B cell (primary cell): ENCODE measurements at regions not wholly inside any gene's neighbourhood (a gene's known extent, or its start where the extent isn't known, plus 50 kb on each side); places are given as distances from the start of the nearest gene placed in this dataset.

ENCODE experiments used
- ATAC-seq: fragments of 200-7000 bp; cut with Tn5 transposase; one replicate; pipeline ENCODE4 v1.10.0; 2021; ENCODE audit warnings: low read depth, mild to moderate bottlenecking, moderate number of reproducible peaks, moderate library complexity
- CTCF ChIA-PET: fragments of 350-600 bp; sonication (Branson Sonifier 250); formaldehyde crosslinking; loops from one replicate; lab custom pipeline; 2021; ENCODE audit warnings: antibody characterized with exemption, inconsistent platforms; lab: Charles Lee
- POLR2A ChIA-PET: fragments of 350-600 bp; sonication (Branson Sonifier 250); formaldehyde crosslinking; loops from one replicate; lab custom pipeline; 2021; ENCODE audit warnings: antibody characterized with exemption; lab: Charles Lee
- DNase-seq: peaks from one replicate; pipeline ENCODE4 v3.0.0; 2013
- H2AFZ ChIP-seq: 2 replicates; pipeline ENCODE4 v1.6.1; 2012; ENCODE audit warnings: mild to moderate bottlenecking, low read depth, low read length; ENCODE audit not compliant: insufficient read depth, poor library complexity, severe bottlenecking
- H3K27ac ChIP-seq, 2 donors: 1 replicate in 1 of 2; 2 replicates in 1 of 2; pipeline ENCODE4 v1.5.1; 2012 to 2013; ENCODE audit warnings: low read length in 2 of 2, mild to moderate bottlenecking in 2 of 2, moderate library complexity in 1 of 2
- H3K27me3 ChIP-seq, 4 experiments: fragments of 200-600 bp in 1 of 4; sonication (generic) in 1 of 4; replicated peaks in 1 of 4; 1 replicate in 2 of 4; 2 replicates in 2 of 4; pipeline versions ENCODE4 v1.6.1 to v1.7.0; 2013 to 2016; ENCODE audit warnings: low read length in 3 of 4, mild to moderate bottlenecking in 2 of 4, mixed read lengths in 1 of 4, moderate library complexity in 1 of 4; ENCODE audit not compliant: insufficient read depth in 4 of 4, control insufficient read depth in 3 of 4; ENCODE audit errors: control extremely low read depth in 1 of 4
- H3K36me3 ChIP-seq, 2 experiments: replicated peaks in 1 of 2; 1 replicate in 1 of 2; 2 replicates in 1 of 2; pipeline versions ENCODE4 v1.6.1 to v1.7.1; 2013; ENCODE audit warnings: low read length in 1 of 2; ENCODE audit not compliant: insufficient read depth in 2 of 2, control insufficient read depth in 1 of 2; ENCODE audit errors: control extremely low read depth in 1 of 2, extremely low read depth in 1 of 2
- H3K4me1 ChIP-seq, 2 donors: fragments of 200-600 bp in 1 of 2; sonication (generic) in 1 of 2; 1 replicate in 1 of 2; 2 replicates in 1 of 2; pipeline versions ENCODE4 v1.5.1 to v1.6.1; 2013 to 2017; ENCODE audit warnings: low read length in 2 of 2; ENCODE audit not compliant: control insufficient read depth in 2 of 2, insufficient read depth in 2 of 2
- H3K4me2 ChIP-seq: replicated peaks from 2 replicates; pipeline ENCODE3; 2012; ENCODE audit warnings: mild to moderate bottlenecking, low read depth, low read length; ENCODE audit not compliant: poor library complexity, severe bottlenecking
- H3K4me3 ChIP-seq, 5 experiments: fragments of 200-600 bp in 1 of 5; sonication (generic) in 1 of 5; 1 replicate in 3 of 5; 2 replicates in 2 of 5; pipeline versions ENCODE4 v1.5.1 to v1.7.0; 2011 to 2016; ENCODE audit warnings: low read length in 4 of 5, mild to moderate bottlenecking in 4 of 5, low read depth in 2 of 5, control low read depth in 1 of 5, moderate library complexity in 1 of 5; ENCODE audit not compliant: insufficient read depth in 1 of 5; ENCODE audit errors: control extremely low read depth in 1 of 5, extremely low read depth in 1 of 5
- H3K79me2 ChIP-seq: fragments of 200-600 bp; sonication (generic); one replicate; pipeline ENCODE4 v1.6.0; 2016; ENCODE audit warnings: low read length; ENCODE audit not compliant: control insufficient read depth, insufficient read depth
- H3K9ac ChIP-seq: fragments of 200-600 bp; sonication (generic); 2 replicates; pipeline ENCODE4 v1.6.1; 2017; ENCODE audit warnings: mild to moderate bottlenecking, low read length, moderate library complexity
- H3K9me3 ChIP-seq, 3 donors: one replicate each; pipeline versions ENCODE4 v1.6.1 to v1.7.1; 2013; ENCODE audit warnings: low read length in 2 of 3; ENCODE audit not compliant: control insufficient read depth in 2 of 3, insufficient read depth in 1 of 3; ENCODE audit errors: control extremely low read depth in 1 of 3
- H4K20me1 ChIP-seq: 2 replicates; pipeline ENCODE4 v1.6.0; 2012; ENCODE audit warnings: mild to moderate bottlenecking, low read length; ENCODE audit not compliant: insufficient read depth, control insufficient read depth, poor library complexity, severe bottlenecking
- H3K27ac Mint-ChIP-seq: one replicate; pipeline ENCODE4 v1.8.0; 2021; ENCODE audit warnings: mixed read lengths
- H3K27me3 Mint-ChIP-seq: one replicate; pipeline ENCODE4 v1.8.0; 2021; ENCODE audit warnings: mixed read lengths
- H3K4me1 Mint-ChIP-seq: one replicate; pipeline ENCODE4 v1.8.0; 2021; ENCODE audit warnings: mixed read lengths
- H3K4me3 Mint-ChIP-seq: one replicate; pipeline ENCODE4 v1.8.0; 2021; ENCODE audit warnings: mixed read lengths
- H3K9me3 Mint-ChIP-seq: one replicate; pipeline ENCODE4 v1.8.0; 2022; ENCODE audit warnings: mixed read lengths; ENCODE audit not compliant: insufficient read depth
- EZH2 ChIP-seq: IDR thresholded peaks from 2 replicates; pipeline ENCODE4 v1.6.1; 2012; ENCODE audit warnings: borderline replicate concordance, low read depth, mild to moderate bottlenecking, moderate library complexity, low read length; ENCODE audit not compliant: insufficient read depth, poor library complexity, severe bottlenecking
- WGBS: methylation state at CpG from one replicate; pipeline ENCODE4 v1.1.5; 2013; ENCODE audit warnings: missing lambda C conversion rate; ENCODE audit not compliant: insufficient coverage; 5-methylcytosine and 5-hydroxymethylcytosine counted together
- intact Hi-C: fragments of 100-400 bp; cut with micrococcal nuclease; formaldehyde crosslinking; loops from one replicate; pipeline ENCODE4 v1.10.0; 2022
- TF ChIP-seq, protein P1 (sequence below): fragments of 200-600 bp; IDR thresholded peaks from one replicate; pipeline ENCODE4 v1.8.0; 2022; ENCODE audit warnings: antibody characterized with exemption, mild to moderate bottlenecking

DNA sequence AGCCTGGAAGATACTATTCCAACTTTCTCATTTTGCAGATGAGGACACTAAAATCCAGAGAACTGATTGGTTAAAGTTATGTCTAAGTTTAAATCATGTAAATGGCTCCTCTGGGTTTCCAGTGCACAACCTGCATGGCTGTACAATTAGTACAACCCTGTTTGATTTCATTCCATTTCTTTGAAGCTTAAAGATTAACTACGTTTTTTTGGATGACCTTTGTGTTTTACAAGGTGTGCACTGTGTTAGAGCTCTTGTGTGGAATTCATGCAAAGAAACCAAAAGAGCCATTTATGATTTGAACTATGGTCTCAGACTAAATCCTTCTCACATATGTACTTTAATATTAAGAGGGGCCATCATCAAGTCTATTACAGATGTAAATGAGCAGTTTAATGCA lies 149.5 kb downstream of the TMEM168 start:
- Mint-ChIP-seq H3K9me3 (no peaks in the 10 kb centered on the region), H3K4me3 (no peak overlapping the region), H3K27me3 (peaks cover 4% of the 10 kb centered on the region), H3K4me1 (no peaks in the 10 kb centered on the region), H3K27ac (no peak overlapping the region)
- Histone ChIP-seq H3K9ac (no peak overlapping the region), H3K27ac (no peak overlapping the region), H3K79me2 (no peaks in the 10 kb centered on the region), H3K36me3 (no peaks in the 10 kb centered on the region), H3K4me2 (no peak overlapping the region), H3K27me3 (no peaks in the 10 kb centered on the region), H3K4me3 (no peak overlapping the region), H3K4me1 (no peaks in the 10 kb centered on the region), H4K20me1 (no peaks in the 10 kb centered on the region), H2AFZ (no peak overlapping the region), H3K9me3 (no peaks in the 10 kb centered on the region)
- WGBS, result no CpG with 5 or more reads among the region's 1 CpG
- ATAC-seq (no peak), DNase-seq (no peak)
- ChIA-PET POLR2A (no interaction called here), CTCF (no interaction called here)
- no peak for TF ChIP-seq EZH2
- TF ChIP-seq, protein P1, sequence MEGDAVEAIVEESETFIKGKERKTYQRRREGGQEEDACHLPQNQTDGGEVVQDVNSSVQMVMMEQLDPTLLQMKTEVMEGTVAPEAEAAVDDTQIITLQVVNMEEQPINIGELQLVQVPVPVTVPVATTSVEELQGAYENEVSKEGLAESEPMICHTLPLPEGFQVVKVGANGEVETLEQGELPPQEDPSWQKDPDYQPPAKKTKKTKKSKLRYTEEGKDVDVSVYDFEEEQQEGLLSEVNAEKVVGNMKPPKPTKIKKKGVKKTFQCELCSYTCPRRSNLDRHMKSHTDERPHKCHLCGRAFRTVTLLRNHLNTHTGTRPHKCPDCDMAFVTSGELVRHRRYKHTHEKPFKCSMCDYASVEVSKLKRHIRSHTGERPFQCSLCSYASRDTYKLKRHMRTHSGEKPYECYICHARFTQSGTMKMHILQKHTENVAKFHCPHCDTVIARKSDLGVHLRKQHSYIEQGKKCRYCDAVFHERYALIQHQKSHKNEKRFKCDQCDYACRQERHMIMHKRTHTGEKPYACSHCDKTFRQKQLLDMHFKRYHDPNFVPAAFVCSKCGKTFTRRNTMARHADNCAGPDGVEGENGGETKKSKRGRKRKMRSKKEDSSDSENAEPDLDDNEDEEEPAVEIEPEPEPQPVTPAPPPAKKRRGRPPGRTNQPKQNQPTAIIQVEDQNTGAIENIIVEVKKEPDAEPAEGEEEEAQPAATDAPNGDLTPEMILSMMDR, result no peak
- intact Hi-C loops, result no loop called here

DNA sequence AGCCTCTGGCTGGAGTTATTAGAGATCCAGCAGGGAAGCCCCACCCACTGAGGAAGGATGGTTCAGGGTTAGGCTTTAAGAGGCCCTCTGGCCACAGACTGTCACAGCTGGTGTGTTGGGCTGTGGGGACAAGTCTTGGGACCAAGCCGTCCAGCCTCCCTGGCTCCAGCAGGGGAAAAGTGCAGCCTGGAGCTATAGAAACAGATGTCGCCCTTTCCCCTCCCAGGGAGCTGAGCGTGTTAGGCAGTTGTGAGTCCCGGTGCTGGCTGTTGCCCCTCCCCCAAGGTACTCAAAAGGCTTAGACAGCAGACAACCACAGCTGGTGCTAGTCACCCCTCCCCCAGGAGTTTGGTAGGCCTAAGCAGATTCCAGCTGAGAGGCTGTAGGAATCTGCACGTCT lies 143.4 kb downstream of the TMEM168 start:
- Histone ChIP-seq H3K36me3 (no peaks in the 10 kb centered on the region), H3K9me3 (peaks cover 0 to 21% (median 10%) of the 10 kb centered on the region in 3 donors), H4K20me1 (no peaks in the 10 kb centered on the region), H3K9ac (no peak overlapping the region), H3K27me3 (no peaks in the 10 kb centered on the region), H3K27ac (no peak overlapping the region), H2AFZ (no peak overlapping the region), H3K4me2 (no peak overlapping the region), H3K4me1 (no peaks in the 10 kb centered on the region), H3K4me3 (no peak overlapping the region), H3K79me2 (no peaks in the 10 kb centered on the region)
- Mint-ChIP-seq H3K4me1 (no peaks in the 10 kb centered on the region), H3K27me3 (peaks cover 11% of the 10 kb centered on the region), H3K27ac (no peak overlapping the region), H3K4me3 (no peak overlapping the region), H3K9me3 (peaks cover 7% of the 10 kb centered on the region)
- intact Hi-C loops, result no loop called here
- ATAC-seq (no peak), DNase-seq (no peak)
- POLR2A ChIA-PET, result no interaction called here
- CTCF ChIA-PET, result no interaction called here
- TF ChIP-seq EZH2, result no peak
- TF ChIP-seq, protein P1, result no peak
- 68% methylated on average over 4 of the region's 5 CpGs for WGBS
